Stimulated activated CD4-positive, alpha-beta T cell treated with anti-CD3 and anti-CD28 coated beads, Interleukin-12 subunit alpha, Interleukin-12 subunit beta, amount 100 ng/mL, for 4 hours (primary cell): ENCODE measurements at regions not wholly inside any gene's neighbourhood (a gene's known extent, or its start where the extent isn't known, plus 50 kb on each side); places are given as distances from the start of the nearest gene placed in this dataset.
"Not testable (repeated sequence)": the region's sequence is repeated elsewhere in the genome, so short reads cannot be mapped to it uniquely, and the experiment has no call there.

Experiments
- DNase-seq: peaks from one replicate; pipeline ENCODE4 v3.0.0-alpha.2; 2020

DNA sequence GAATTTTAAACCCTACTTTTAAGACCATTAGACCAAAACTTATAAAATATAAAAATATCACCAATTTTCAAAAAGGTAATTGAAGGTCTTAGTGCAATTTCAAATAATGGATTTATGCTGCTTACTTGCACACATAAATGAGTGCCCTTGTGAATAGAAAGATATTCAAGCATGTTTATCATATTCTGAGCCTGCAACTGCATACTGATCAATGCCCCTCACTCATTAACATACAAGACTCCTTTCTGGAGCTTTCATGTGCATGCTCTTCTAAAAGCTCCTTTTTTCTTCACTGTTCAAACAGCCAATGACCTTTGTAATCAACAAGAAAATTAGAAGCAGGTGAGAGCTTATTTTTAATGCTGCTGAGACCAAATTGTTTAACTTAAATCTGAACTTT is 1139.3 kb downstream of the HACE1 start:
- DNase-seq = no peak

DNA sequence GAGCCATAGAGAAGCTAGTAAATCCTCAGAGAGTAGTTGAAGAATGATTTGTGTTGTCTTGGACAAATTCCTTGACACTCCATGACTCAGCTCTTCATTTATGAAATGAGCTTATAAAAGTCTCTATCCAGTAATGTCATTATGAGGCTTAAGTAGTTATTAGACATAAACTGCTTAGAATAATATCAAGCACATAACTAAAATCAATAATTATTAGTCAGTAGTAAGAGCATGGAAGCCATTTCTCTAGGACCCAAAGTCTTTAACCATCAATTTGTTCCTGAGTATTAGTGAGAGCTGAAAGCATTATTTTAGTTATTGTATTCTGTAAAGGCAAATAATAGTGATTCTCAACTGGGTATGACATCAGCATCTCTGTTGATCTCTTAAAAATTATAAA is 1140.2 kb downstream of the HACE1 start:
- no peak for DNase-seq

DNA sequence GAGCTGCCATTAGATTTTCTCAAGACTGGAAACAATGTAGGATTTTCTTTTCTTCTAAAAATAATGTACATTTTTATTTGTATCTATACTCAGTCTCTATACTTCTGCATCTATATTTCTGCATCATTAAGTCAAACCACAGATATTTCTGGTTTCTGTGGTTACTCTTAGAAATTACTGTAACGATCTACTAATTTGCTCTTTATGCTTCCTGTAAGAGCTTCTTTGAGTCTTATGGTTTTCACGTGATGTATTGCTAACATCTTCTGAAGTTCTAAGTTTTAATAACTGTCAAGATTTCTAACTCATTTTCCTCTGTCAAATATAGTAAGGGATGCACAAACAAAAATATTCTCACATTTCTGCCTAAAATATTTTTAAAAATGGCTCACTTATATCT is 1144.5 kb downstream of the HACE1 start:
- DNase-seq = no peak

DNA sequence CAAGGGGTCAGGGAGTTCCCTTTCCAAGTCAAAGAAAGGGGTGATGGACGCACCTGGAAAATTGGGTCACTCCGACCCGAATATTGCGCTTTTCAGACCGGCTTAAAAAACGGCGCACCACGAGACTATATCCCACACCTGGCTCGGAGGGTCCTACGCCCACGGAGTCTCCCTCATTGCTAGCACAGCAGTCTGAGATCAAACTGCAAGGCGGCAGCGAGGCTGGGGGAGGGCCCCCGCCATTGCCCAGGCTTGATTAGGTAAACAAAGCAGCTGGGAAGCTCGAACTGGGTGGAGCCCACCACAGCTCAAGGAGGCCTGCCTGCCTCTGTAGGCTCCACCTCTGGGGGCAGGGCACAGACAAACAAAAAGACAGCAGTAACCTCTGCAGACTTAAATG is 1150.5 kb downstream of the HACE1 start:
- not testable (repeated sequence) for DNase-seq

DNA sequence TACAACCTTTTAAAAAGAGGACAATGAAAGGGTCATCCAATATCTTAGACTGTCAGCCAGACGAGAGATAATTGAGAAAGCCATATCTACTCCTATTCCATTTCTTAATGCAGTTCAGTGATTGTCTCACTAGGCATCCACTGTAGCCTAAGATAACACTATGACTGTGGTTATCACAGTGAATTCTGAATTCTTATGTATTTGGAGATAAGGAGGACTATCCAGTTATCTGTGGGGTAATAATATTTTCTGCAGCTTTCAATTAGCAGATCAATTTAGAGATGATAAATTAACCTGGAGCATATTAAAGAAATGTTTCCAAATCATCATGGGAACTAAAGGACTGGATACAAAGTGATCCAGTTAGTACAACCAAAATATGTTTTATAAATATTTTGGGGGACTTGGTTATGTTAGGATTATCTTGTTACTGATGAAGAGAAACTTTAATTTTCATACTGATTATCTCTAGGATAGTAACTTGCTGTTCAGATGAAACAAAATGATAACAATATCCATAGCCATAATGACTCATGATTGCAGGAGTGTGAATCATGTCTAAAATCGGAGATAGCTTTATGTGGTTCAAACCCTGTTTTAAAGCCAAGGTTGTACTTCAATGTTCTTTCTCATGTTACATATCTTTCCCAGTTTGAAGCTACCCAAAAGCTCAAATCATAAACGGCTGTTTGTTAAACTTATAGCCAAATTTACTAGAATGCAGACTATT is 1152.0 kb downstream of the HACE1 start:
- no peak for DNase-seq

DNA sequence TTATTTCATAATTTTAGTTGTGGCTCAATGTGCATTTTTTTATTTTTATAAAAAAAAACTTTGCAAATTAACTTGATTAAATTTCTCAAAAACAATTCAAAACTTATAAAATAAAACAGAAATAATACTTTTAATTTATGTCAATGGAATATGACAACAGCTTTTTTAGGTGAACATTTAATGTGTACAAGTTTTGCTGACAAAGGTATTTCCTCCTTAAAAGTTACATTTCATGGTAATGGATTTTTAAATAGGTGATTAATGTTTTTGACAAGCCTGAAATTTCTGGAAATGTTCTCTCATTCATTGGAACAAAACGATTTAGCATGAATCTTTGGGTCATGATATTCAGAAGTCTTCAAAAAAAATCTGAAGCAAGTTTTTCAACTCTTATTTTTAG is 1160.0 kb downstream of the HACE1 start:
- DNase-seq = no peak

DNA sequence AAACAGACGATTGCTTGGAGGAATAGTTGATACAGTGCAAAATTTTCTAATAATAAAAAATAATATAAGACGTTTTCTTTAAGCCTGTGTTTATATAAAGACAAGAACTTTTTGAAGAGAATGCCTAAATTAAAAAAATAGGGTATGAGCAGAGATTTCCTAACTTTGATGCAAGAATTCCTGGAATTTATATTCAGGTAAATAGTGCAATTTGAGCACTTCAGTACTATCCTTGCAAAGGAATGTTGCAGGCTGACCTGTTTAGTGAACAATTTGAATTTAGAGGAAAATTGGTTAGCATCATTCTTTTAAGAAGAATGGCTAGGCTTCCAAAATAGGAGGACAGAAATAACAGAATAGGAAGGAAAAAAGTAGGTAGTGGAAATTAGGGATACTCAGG is 1172.3 kb downstream of the HACE1 start:
- DNase-seq = no peak

DNA sequence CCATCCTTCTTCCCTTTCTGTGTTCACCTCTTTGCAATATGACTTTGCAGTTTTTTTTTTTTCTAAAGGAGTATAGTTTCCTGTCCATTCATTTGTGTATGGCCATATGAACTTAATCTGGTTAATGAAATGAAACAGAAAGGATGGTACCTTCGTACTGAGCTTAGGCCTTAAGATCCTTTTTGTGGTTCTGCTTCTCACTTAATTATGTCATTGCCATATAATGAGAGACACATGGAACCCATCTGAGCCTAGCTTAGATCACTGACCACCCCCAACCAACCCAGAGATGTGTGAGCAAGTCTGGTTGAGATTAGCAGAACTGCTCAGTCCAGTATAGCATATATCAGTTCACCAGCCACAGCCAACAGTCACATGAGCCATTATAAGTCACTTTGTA is 1179.6 kb downstream of the HACE1 start:
- no peak for DNase-seq

DNA sequence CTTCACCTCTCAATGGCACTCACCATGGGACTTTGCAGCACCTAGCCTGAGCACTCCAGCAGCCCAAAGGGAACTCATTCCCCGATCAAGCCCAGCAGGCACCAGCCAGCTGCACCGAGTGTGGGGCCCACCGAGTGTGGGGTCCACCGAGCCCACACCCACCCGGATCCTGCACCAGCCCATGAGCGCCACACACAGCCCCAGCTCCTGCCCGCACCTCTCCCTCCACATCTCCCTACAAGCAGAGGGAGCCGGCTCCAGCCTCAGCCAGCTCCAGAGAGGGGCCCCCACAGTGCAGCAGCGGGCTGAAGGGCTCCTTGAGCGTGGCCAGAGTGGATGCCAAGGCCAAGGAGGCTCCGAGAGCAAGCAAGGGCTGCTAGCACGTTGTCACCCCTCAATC is 1182.4 kb downstream of the HACE1 start:
- no peak for DNase-seq

DNA sequence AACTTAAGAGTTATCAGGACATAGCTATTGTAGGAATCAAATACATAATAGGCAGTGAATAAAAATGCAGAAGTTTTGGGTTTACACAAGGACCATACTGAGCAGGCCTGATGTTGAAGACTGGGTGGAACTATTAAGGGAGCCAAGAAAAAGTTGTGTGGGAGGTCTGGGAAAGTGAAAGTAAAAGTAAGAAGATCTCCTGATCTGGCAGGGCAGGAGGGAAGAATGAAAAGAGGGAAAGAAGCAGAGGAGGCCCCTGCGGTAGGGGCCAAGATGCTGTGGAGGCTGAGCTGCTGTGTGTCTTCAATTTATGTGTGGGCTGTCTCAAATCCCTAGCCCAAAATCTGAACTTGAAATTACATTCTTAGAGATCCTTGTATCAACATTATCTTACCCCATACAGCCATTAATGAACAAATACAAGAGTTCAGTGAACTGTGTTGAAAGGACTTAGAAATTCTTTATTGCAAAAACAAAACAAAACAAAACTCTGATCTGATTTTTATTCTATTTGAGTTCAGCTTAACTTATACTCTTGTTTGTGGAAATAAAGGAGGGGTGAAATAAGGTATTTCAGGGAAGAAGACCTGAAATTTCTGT is 1183.8 kb downstream of the HACE1 start:
- no peak for DNase-seq

DNA sequence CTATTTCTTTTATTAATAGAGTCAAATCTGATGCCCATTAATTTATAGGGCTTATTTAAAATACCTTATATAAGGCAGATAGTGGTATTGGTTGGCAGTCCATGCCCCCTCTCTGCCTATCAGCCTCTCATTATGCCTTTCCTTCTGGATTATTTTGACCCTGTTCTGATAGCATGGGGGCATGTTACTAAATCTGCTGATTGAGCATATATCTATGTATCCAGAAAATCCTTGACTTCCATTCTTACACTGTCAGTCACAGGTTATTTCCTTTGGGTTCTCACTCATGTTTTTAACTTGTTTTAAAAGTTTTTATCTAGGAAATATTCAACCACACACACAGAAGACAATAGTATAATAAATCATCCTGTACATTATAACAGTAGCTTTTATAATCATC is 1184.9 kb downstream of the HACE1 start:
- no peak for DNase-seq

DNA sequence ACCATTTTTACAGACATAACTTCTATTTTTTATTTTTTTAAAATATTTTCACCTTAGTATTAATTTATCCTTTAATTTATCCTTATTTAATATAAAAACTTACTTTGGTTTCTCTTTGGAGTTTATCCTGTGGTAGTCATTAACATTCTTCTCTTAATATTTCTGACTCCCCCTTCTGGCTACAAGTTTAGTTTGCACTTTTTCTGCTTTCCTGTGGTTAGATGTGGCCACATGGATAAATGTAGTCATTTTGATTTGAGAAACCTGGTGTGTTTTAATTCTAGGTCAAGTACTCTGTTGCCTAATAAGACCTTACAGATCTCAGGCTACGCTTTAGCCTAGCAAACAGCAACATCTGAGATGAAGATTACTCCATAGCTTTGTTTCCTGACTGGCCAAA is 1187.5 kb downstream of the HACE1 start:
- DNase-seq = no peak

DNA sequence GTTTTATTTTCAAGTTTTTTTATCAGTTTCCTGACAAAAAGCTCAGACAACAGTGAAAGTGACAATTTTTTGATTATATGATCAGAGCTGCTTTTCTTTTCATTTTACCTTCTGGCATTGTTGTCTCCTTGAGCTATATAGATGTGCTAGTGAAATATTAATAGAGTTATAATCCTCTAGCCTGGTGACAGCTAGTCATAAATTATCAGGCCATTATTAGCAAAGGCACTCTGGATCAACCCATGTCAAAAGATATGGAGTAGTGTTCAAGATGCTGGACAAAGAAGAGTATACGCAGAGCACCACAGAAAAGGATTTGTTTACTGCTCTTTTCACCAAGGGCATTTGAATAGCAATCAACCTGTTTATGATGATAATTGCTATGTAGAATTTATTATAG is 1230.1 kb downstream of the HACE1 start:
- no peak for DNase-seq

DNA sequence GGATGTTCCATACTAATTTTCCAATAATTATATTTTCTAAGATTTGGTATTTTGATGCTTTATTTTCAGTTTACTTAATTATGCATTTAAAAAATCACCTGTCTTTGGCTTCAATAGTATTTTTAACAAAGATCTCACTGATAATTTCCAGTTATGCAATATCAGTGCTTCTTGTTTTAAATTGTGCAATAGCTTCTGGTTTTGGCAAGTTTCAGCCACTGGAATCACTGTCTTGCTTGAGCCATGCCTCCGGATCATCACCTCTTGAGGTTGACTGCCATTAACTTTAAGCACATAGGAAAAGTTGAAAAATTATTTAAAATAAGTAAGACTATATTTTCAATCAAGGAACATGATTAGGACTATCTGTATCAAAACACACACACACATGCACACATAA is 1242.1 kb downstream of the HACE1 start:
- no peak for DNase-seq

DNA sequence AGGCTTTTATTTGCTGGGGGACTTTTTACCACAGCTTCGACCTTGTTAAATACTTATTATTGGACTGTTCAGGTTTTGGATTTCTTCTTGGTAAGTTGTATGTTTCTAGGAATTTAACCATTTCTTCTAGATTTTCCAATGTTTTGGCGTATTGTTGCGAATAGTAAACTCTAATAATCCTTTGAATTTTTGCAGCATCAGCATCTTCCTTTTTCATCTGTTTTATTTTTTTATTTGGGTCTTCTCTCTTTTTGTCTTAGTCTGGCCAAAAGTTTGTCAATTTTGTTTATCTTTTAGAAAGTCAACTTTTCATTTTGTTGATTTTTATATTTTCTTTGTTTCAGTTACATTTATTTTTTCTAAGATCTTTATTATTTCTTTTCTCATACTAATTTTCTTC is 1272.0 kb downstream of the HACE1 start:
- no peak for DNase-seq

DNA sequence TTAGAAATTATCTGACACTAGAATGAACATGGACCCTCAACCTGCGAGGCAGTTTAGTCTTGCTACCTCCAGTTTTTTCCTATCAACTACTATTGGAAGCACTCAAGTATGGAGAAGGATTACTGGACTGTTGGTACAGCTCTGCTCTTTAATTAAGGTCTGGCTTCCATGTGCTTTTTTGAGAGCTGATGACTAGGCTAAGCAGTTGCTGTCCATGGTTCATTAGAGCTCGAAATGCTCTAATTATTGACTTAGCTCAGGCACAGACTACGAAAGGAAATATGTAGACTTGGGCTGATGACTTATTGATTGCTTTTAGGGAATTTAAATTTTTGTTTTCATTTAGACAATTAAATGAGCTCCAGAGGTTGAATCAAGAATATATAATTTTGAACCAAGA is 1281.6 kb downstream of the HACE1 start:
- no peak for DNase-seq

DNA sequence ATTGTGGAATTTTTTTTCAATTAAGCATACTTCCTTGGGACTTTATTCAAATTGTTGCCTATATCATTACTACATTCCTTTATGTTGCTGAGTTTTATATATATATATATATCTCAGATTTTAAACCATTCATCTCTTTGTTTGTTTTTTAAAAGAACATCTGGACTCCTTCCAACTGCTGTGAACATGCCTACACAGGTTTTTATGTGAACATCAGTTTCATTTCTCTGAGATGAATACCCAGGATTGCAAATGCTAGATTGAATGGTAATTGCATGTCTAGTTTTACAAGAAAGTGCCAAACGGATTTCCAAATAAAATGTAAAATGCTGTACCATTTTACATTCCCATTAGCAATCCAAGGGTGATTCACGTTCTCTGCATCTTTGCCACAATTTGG is 1289.3 kb downstream of the HACE1 start:
- no peak for DNase-seq

DNA sequence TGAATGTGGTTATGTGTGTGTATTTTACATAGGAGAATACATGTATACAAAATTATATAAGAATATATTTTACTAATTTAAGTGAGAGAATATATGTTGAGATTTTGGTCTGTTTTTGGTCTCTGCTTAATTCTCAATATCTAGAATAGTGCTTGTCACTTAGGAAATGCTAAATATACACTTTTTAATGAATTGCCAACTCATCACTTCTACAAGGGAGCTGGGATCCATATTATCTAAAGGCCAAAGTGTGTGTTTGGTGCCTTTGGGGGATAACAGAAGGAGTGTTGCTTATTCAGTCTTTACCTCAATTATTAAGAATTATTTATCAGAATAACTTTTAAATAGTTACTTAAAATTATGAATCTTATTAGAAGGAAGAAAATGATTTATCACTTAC is 1304.8 kb downstream of the HACE1 start:
- DNase-seq = no peak

DNA sequence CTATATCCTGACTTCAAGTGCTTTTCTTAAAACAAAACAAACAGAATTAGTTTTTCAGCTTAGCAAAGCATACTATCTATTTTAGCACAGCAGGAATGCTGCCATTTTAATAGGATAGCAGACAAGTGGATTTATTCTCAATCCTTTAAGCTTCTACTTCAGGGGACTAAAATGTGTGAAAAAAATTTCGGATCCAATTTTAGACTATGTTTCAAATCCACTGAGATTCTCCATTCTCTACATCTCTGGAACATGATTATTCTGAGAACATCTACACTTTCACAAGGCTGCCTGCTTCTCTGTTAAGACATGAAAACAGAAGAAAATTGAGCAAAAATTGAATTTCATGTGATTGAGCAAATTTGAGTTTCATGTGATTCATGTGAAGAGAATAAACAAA is 1321.3 kb downstream of the HACE1 start:
- DNase-seq = no peak

DNA sequence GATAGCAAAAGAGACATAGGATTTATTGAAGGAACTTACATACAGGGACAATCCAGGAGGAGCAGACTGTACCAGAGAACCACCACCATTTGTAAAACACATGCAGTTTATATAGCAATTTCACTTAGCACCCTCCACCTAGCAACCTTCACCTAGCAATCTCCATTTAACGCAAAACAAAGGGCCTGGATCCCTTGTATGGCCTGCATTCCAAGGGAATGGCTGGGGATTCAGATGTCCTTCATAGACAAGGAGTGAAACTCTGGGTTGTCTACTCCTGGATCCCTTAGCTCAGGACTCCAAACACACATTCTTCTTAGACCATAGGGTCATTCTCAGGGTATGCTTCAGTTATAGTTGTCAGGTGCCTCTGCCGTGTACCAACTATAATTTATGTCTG is 1324.9 kb downstream of the HACE1 start:
- no peak for DNase-seq

DNA sequence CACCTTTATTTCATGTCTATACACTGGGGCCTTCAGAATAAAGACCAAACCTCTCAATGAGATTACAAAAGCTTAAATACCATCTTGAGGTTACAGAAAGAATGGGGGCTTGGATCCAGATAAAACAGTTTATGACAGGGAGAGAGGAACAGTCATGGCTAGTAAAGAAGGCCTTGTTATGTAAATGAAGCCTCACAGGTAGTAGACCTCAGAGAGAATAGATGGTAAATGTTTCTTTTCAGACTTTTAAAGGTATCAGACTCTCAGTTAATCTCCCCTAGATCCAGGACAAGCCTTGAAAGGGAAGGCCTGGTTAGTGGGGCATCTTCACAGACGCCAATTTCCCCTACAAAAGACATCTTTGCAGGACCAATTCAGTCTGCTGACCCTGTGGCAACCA is 1325.6 kb downstream of the HACE1 start:
- DNase-seq = no peak

DNA sequence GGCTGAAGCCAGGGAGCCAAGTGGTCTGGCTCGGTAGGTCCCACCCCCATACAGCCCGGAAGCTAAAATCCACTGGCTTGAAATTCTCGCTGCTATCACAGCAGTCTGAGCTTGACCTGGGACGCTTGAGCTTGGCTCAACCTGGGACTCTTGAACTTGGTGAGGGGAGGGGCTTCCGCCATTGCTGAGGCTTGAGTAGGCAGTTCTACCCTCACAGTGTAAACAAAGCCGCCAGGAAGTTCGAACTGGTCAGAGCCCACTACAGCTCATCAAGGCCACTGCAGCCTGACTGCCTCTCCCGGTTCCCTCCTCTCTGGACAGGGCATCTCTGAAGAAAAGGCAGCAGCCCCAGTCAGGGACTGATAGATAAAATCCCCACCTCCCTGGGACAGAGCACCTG is 1337.7 kb downstream of the HACE1 start:
- no peak for DNase-seq

DNA sequence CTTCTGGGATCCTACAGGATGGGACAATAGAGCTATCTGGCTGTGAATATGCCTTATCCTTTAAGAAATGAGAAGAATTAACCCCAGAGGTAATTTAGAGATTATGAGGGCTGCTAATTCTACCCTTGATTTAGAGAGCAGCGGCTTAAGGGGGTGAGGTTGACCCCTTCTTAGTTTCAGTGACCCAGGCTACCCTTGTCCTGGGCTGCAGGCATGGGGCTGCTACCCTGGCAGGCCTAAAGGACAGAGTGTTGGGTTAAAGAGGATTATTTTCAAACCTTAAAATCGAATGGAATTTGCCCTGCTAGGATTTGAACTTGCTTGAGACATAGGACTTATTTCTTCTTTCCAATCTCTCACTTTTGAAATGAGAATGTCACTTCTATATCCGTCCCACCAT is 1343.4 kb downstream of the HACE1 start:
- no peak for DNase-seq

DNA sequence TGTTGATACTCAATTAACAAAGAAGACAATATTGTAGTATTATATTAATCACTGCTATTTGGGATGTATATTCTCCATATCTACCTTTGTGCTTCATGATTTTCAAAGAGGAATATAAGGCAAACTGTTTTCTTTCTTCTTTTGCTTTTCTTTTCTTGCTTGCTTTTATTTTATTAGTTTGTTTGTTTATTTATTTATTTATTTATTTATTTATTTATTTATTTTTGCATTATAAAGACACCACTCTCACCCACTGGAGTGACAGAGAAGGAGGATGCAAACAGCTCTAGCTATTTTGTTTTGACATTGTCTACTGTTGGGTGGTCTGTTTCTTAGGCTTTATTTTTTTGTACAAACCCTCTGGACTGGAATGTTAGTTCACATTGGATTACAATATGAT is 1352.7 kb downstream of the HACE1 start:
- no peak for DNase-seq

DNA sequence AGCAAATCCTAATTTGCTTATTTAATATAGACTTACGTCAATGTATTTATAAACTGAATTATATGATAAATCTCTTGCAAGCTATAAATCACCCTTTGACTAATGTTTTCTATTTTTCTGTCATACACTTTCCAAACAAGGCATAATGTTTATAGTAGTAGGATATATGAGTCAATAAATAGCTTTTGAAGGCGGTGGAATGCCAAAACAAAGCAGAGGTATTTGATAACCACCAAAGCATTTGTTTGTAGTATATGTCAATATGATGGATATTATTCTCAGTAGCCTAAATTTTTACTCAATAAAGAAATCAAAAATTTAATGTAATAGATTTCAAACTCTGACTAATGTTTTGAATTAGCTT is 1354.6 kb downstream of the HACE1 start:
- no peak for DNase-seq
